Activated CD8-positive, alpha-beta T cell treated with anti-CD3 and anti-CD28 coated beads for 36 hours (primary cell): ENCODE measurements at regions not wholly inside any gene's neighbourhood (a gene's known extent, or its start where the extent isn't known, plus 50 kb on each side); places are given as distances from the start of the nearest gene placed in this dataset.

Source experiments
- ATAC-seq: fragments of 200-7000 bp; cut with Tn5 transposase; one replicate; pipeline ENCODE4 v1.10.0; 2021; ENCODE audit warnings: mild to moderate bottlenecking, moderate library complexity
- CTCF ChIA-PET: fragments of 350-600 bp; sonication (Branson Sonifier 250); formaldehyde crosslinking; loops from one replicate; lab custom pipeline; 2021; ENCODE audit warnings: antibody characterized with exemption; lab: Charles Lee
- POLR2A ChIA-PET: fragments of 350-600 bp; sonication (Branson Sonifier 250); formaldehyde crosslinking; loops from one replicate; lab custom pipeline; 2021; ENCODE audit warnings: antibody characterized with exemption; lab: Charles Lee
- DNase-seq: peaks from one replicate; pipeline ENCODE4 v3.0.0-alpha.2; 2020
- H3K27ac Mint-ChIP-seq: one replicate; pipeline ENCODE4 v1.8.0; 2021; ENCODE audit warnings: mild to moderate bottlenecking, mixed read lengths
- H3K27me3 Mint-ChIP-seq: one replicate; pipeline ENCODE4 v1.8.0; 2021; ENCODE audit warnings: mixed read lengths
- H3K36me3 Mint-ChIP-seq: one replicate; pipeline ENCODE4 v1.8.0; 2021; ENCODE audit warnings: low read depth, mixed read lengths
- H3K4me1 Mint-ChIP-seq: one replicate; pipeline ENCODE4 v1.8.0; 2021; ENCODE audit warnings: low read depth, mixed read lengths
- H3K4me3 Mint-ChIP-seq: one replicate; pipeline ENCODE4 v1.8.0; 2021; ENCODE audit warnings: mild to moderate bottlenecking, moderate library complexity, mixed read lengths
- H3K9me3 Mint-ChIP-seq: one replicate; pipeline ENCODE4 v1.8.0; 2021; ENCODE audit warnings: mixed read lengths
- intact Hi-C: fragments of 100-400 bp; cut with micrococcal nuclease; formaldehyde crosslinking; loops from one replicate; pipeline ENCODE4 v1.10.0; 2022
- TF ChIP-seq, protein P1 (sequence below): fragments of 200-600 bp; IDR thresholded peaks from one replicate; pipeline ENCODE4 v1.8.0; 2022; ENCODE audit warnings: antibody characterized with exemption, mild to moderate bottlenecking

DNA sequence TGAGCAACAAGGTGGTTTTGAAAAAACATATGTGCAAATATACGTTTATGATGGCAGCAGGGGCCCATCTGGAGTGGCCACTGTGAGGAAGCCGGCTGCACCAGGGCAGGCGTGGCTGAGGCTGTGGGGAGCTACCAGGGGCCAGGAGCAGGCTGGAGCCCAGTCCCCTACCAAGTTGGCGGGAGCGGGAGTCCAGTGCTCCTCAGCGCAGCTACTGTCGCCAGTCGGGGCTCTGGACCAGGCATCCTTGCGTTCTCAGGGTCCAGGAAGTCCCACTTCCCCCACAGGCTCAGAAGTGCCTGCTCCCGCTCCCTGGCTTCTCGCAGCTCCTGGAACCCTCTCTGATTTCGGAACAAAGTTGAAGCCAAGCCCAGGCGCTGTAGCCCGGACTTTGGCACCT is 1377.5 kb upstream of the FLRT2 start:
- no peaks in the 10 kb centered on the region for H3K27me3 Mint-ChIP-seq
- no peak overlapping the region for H3K27ac Mint-ChIP-seq
- H3K36me3 Mint-ChIP-seq, result no peaks in the 10 kb centered on the region
- TF ChIP-seq, protein P1, sequence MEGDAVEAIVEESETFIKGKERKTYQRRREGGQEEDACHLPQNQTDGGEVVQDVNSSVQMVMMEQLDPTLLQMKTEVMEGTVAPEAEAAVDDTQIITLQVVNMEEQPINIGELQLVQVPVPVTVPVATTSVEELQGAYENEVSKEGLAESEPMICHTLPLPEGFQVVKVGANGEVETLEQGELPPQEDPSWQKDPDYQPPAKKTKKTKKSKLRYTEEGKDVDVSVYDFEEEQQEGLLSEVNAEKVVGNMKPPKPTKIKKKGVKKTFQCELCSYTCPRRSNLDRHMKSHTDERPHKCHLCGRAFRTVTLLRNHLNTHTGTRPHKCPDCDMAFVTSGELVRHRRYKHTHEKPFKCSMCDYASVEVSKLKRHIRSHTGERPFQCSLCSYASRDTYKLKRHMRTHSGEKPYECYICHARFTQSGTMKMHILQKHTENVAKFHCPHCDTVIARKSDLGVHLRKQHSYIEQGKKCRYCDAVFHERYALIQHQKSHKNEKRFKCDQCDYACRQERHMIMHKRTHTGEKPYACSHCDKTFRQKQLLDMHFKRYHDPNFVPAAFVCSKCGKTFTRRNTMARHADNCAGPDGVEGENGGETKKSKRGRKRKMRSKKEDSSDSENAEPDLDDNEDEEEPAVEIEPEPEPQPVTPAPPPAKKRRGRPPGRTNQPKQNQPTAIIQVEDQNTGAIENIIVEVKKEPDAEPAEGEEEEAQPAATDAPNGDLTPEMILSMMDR, result no peak
- H3K4me1 Mint-ChIP-seq, result no peaks in the 10 kb centered on the region
- POLR2A ChIA-PET, result no interaction called here
- no peak for ATAC-seq
- DNase-seq, result no peak
- intact Hi-C loops, result no loop called here
- CTCF ChIA-PET, result no interaction called here
- no peak overlapping the region for H3K4me3 Mint-ChIP-seq
- H3K9me3 Mint-ChIP-seq, result peaks cover 24% of the 10 kb centered on the region

DNA sequence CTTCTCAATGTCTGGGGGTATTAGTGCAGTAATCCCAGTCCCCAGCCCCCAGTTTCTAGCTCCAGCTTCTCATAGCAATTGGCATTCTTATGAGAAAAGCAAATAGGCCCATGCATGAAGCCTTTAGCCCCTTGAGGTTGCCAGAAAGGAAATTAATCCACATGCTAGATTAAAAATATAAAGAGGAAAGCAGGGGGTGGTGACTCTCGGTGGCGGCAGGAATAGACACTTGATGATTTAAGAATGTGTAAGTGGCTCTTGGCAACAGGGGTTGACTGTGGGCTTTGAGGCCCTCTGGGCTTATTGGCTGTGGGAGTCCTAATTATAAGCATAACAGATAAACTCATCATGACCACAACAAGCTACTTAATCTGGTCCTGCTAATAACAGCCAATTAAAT is 1367.3 kb upstream of the FLRT2 start:
- TF ChIP-seq, protein P1, result no peak
- Mint-ChIP-seq H3K27ac (no peak overlapping the region), H3K4me1 (no peaks in the 10 kb centered on the region), H3K36me3 (no peaks in the 10 kb centered on the region), H3K4me3 (no peak overlapping the region), H3K9me3 (peaks cover 3% of the 10 kb centered on the region), H3K27me3 (no peaks in the 10 kb centered on the region)
- intact Hi-C loops, result no loop called here
- POLR2A ChIA-PET, result no interaction called here
- CTCF ChIA-PET, result no interaction called here
- no peak for ATAC-seq
- no peak for DNase-seq

DNA sequence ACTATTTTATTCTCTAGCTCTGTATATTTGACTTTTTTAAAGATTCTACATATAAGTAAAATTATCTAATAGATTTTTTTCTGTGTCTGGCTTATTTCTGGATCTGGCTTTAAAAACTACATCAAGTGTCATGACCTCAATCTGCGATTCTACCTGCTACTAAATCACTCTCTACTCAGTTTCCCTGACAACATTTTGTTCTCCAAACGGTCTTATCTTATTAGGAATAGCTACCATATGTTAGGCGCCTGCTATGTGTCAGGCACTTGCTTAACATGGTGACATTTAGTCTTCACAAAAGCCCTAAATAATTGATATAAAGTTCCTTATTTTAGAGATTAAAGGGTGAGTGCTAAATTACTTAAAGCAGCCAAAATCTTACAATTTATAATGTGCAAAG is 1362.9 kb upstream of the FLRT2 start:
- Mint-ChIP-seq H3K27me3 (no peaks in the 10 kb centered on the region), H3K4me1 (no peaks in the 10 kb centered on the region), H3K27ac (no peak overlapping the region), H3K36me3 (no peaks in the 10 kb centered on the region), H3K4me3 (no peak overlapping the region), H3K9me3 (peaks cover 16% of the 10 kb centered on the region)
- TF ChIP-seq, protein P1, result no peak
- no peak for DNase-seq
- no peak for ATAC-seq
- CTCF ChIA-PET, result no interaction called here
- intact Hi-C loops, result no loop called here
- POLR2A ChIA-PET, result no interaction called here

DNA sequence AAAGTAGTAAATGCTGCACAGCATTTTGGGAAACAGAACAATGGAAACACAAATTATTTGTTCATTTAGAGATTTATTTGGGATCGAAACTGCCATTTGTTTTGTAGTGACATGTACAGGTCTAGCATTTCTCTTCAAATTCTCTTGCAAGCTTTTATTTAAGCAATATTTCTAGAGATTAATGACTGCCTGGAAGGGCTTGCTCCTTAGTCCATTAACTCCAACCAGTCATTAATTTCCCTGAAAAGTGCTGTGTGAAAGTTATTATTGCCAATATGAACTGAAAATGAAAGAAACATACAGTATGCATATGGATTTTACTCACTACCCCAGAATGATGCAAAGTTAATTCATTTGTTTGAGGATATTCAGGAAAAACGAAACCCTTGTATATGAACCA is 1349.6 kb upstream of the FLRT2 start:
- Mint-ChIP-seq H3K27ac (no peak overlapping the region), H3K9me3 (peaks cover 9% of the 10 kb centered on the region), H3K36me3 (no peaks in the 10 kb centered on the region), H3K4me1 (no peaks in the 10 kb centered on the region), H3K27me3 (no peaks in the 10 kb centered on the region), H3K4me3 (no peak overlapping the region)
- DNase-seq (no peak), ATAC-seq (no peak)
- ChIA-PET CTCF (no interaction called here), POLR2A (no interaction called here)
- TF ChIP-seq, protein P1, result no peak
- intact Hi-C loops, result no loop called here

DNA sequence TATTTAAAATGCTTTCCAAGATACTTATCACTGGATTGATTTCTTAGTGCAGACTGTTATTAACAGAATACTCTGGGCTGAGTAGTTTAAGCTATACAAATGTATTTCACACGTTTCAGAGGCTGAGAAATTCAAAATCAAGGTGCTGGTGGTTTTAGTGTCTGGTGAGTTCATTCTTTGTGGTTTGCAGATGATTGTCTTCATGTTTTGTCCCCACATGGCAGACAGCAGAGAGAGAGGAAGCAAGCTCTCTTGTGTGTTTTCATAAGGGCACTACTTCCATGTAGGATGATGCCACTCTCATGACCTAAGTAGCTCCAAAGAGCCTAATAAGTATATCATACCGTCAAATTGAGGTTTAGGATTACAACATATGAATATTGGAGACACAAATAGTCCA is 1348.9 kb upstream of the FLRT2 start:
- POLR2A ChIA-PET, result no interaction called here

More for the DNA sequence above, 1348.9 kb upstream of the FLRT2 start:
- Mint-ChIP-seq H3K36me3 (no peaks in the 10 kb centered on the region), H3K4me3 (no peak overlapping the region), H3K27ac (no peak overlapping the region), H3K9me3 (peaks cover 5% of the 10 kb centered on the region), H3K4me1 (no peaks in the 10 kb centered on the region), H3K27me3 (no peaks in the 10 kb centered on the region)
- TF ChIP-seq, protein P1, result no peak
- intact Hi-C loops, result no loop called here
- CTCF ChIA-PET, result no interaction called here
- DNase-seq (no peak), ATAC-seq (no peak)
